ENCODE measurements at regions not wholly inside any gene's neighbourhood (a gene's known extent, or its start where the extent isn't known, plus 50 kb on each side); places are given as distances from the start of the nearest gene placed in this dataset.

DNA sequence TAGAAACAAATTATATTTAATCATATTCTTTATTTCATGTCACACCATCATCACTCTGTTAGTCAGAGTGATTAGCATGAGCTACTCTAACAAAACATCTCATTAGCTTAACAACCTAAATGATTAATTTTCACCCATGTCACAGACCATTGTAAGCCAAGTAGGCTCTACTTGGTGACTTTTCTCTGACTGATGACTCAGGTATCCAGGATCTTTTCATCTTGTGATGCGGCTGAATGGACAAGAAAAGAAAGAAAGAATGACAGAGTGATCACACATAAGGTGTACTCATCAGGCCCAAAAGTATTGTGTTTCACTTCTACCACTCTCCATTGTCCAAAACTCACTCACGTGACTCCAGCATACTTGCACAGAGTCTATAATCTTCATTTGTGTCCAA lies 299.3 kb downstream of the ANXA1 start:
- H3K4me3 ChIP-seq (ENCODE audit: control insufficient read depth, low read depth, low read length): no peak overlapping the region
- TF ChIP-seq, protein P1, sequence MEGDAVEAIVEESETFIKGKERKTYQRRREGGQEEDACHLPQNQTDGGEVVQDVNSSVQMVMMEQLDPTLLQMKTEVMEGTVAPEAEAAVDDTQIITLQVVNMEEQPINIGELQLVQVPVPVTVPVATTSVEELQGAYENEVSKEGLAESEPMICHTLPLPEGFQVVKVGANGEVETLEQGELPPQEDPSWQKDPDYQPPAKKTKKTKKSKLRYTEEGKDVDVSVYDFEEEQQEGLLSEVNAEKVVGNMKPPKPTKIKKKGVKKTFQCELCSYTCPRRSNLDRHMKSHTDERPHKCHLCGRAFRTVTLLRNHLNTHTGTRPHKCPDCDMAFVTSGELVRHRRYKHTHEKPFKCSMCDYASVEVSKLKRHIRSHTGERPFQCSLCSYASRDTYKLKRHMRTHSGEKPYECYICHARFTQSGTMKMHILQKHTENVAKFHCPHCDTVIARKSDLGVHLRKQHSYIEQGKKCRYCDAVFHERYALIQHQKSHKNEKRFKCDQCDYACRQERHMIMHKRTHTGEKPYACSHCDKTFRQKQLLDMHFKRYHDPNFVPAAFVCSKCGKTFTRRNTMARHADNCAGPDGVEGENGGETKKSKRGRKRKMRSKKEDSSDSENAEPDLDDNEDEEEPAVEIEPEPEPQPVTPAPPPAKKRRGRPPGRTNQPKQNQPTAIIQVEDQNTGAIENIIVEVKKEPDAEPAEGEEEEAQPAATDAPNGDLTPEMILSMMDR (IDR thresholded peaks at IDR 0.05; ENCODE audit: control insufficient read depth, insufficient read depth, low read depth, low read length, missing control alignments): no peak
- DNase-seq (ENCODE audit: low read depth): no peak

DNA sequence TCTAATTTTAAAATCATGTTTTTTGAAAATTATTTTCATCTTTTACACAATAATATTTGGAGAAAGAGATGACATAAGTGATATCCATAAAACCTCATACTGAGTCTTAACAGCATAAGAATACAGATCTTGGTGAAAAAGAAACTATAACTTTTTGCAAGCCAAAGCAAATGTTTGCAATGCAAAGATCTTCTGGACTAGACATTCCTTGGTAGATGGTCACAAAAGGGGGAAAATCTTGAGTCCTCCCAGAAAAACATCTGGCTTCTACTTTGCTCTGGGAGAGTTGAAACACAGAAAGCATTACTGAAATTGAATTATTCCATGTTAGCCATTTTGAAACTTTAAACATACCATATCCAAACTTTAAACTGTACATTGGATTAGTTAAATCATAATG lies 308.2 kb downstream of the ANXA1 start:
- no peak overlapping the region for H3K4me3 ChIP-seq (ENCODE audit: control insufficient read depth, low read depth, low read length)
- DNase-seq (ENCODE audit: low read depth): no peak
- TF ChIP-seq, protein P1 (IDR thresholded peaks at IDR 0.05; ENCODE audit: control insufficient read depth, insufficient read depth, low read depth, low read length, missing control alignments): no peak

DNA sequence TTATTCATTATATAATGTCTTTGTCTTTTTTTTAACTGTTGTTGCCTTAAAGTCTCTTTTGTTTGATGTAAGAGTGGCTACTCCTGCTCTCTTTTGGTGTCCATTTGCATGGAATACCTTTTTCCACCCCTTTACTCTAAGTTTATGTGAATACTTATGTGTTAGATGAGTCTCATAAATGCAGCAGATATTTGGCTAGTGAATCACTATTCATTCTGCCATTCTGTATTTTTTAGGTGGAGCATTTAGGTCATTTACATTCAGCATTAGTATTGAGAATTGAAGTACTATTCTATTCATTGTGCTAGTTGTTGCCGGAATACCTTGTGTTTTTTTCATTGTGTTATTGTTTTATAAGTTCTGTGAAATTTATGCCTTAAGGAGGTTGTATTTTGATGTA lies 317.1 kb downstream of the ANXA1 start:
- H3K4me3 ChIP-seq (ENCODE audit: control insufficient read depth, low read depth, low read length): no peak overlapping the region
- TF ChIP-seq, protein P1 (IDR thresholded peaks at IDR 0.05; ENCODE audit: control insufficient read depth, insufficient read depth, low read depth, low read length, missing control alignments): no peak
- DNase-seq (ENCODE audit: low read depth): no peak

DNA sequence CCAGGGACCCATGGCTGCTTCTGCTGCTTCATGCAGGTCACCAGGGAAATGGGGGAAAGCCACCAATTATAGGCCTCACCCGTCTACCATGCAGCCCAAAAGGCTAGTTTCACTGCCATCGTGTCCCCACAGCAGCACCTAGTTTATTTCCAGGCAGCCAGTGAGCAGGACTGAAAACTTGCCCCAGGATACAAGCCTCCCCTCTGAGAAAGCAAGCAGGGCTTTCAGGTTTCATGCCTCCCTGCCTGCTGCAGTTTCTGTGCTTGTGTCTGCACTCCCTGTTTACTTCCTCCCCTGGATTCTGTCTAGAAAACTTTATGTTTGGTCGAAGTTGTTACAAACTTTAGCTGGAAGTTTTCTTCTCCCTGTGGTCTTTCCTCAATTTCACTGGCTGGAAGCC lies 319.1 kb downstream of the ANXA1 start:
- no peak for DNase-seq (ENCODE audit: low read depth)
- TF ChIP-seq, protein P1 (IDR thresholded peaks at IDR 0.05; ENCODE audit: control insufficient read depth, insufficient read depth, low read depth, low read length, missing control alignments): no peak
- H3K4me3 ChIP-seq (ENCODE audit: control insufficient read depth, low read depth, low read length): no peak overlapping the region

DNA sequence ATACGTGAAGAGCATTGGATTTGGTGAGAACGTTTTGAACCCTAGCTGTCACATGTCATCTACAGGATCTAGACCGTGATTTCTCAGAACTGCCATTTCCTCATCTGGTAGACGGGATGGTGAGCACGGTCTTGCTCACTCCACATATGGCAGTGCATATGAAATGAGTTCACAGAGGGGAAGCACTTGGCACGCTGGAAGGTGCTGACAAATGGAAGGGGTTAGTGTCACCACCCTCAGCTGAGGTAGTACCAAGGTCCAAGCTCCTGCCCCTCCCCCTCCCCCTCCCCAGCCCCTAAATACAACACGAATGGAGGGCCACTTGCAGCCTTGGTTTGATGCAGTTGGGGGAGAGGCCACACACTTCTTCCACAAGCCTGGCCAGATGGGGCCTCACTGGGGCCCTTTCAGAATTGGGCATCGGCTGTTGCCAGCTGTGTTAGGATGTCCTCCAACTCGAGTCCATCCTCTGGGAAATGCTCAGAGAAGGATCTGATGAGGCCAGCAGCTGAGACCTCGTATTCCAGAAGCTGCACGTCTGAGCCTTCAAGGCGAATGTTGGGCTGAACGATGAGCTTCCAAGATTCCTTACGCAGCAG lies 322.4 kb downstream of the ANXA1 start:
- no peak overlapping the region for H3K4me3 ChIP-seq (ENCODE audit: control insufficient read depth, low read depth, low read length)
- no peak for DNase-seq (ENCODE audit: low read depth)
- TF ChIP-seq, protein P1 (IDR thresholded peaks at IDR 0.05; ENCODE audit: control insufficient read depth, insufficient read depth, low read depth, low read length, missing control alignments): no peak

DNA sequence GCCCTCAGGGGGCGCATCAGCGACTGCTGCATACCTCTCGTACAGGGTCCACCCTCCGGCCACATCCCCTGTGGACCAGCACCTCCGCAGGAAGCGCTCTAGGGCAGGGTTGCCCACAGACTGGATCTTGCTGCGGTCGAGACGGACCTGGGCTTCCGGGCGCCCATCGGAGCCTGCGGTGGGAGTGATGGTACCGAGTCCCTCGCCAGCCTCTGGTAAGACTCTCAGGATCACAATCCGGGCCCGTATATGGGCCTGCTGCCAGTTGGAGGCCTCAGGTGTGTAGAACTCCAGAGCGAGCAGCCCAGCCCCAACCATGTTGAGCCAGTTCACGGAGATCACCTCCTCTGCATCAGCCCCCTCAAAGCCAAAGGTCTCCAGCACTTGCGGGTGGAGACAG lies 323.0 kb downstream of the ANXA1 start:
- DNase-seq (ENCODE audit: low read depth): no peak
- no peak overlapping the region for H3K4me3 ChIP-seq (ENCODE audit: control insufficient read depth, low read depth, low read length)
- TF ChIP-seq, protein P1 (IDR thresholded peaks at IDR 0.05; ENCODE audit: control insufficient read depth, insufficient read depth, low read depth, low read length, missing control alignments): no peak

DNA sequence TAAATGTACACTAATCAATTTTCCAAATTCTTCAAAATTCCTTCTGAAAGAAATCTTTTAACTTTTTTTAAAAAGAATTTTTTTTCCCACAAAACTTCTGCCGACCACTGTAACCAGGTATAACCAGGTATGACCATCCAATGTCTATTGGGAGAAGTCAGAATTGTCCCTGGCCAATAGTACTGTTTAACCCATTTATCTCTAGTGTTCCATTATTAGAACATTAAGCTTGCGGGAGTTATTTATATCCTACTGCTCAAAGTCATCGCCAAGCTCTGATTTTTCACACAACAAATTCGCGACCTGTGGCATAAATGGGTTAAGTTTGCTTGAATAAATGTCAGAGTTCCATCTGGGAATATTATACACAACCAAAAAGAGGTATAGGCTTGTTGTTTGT lies 343.2 kb downstream of the ANXA1 start:
- no peak overlapping the region for H3K4me3 ChIP-seq (ENCODE audit: control insufficient read depth, low read depth, low read length)
- TF ChIP-seq, protein P1 (IDR thresholded peaks at IDR 0.05; ENCODE audit: control insufficient read depth, insufficient read depth, low read depth, low read length, missing control alignments): no peak
- DNase-seq (ENCODE audit: low read depth): no peak

Measured in AG09309 (cell line).